HCT116 (cell line): ENCODE measurements at regions not wholly inside any gene's neighbourhood (a gene's known extent, or its start where the extent isn't known, plus 50 kb on each side); places are given as distances from the start of the nearest gene placed in this dataset.

Experiments
- ATAC-seq: fragments of 200-7000 bp; cut with Tn5 transposase; 2 replicates; pipeline ENCODE4 v1.9.1; 2020; ENCODE audit warnings: mild to moderate bottlenecking, moderate library complexity
- BruUV-seq: library from RNA; stranded (reverse); fragments of 400-500 nt; replicated peaks from 2 replicates; lab custom pipeline; 2021; lab: Mats Ljungman, UMichigan
- CTCF ChIA-PET: fragments of 300-600 bp; sonication (Branson Sonifier 250); formaldehyde crosslinking; loops from one replicate; lab custom pipeline; 2021; ENCODE audit warnings: antibody characterized with exemption; lab: Charles Lee
- POLR2A ChIA-PET: fragments of 300-600, 350-600 bp; sonication (Branson Sonifier 250); formaldehyde crosslinking; loops from one replicate; lab custom pipeline; 2021; ENCODE audit warnings: antibody characterized with exemption; lab: Charles Lee
- RAD21 ChIA-PET, 2 experiments: fragments of 300-600 bp; sonication (Branson Sonifier 250); formaldehyde crosslinking; loops; one replicate each; lab custom pipeline; 2023; ENCODE audit warnings: low total read pairs in 2 of 2; ENCODE audit not compliant: uncharacterized antibody in 2 of 2, unreplicated experiment in 2 of 2, low non-redundant PET in 1 of 2; lab: Charles Lee
- DNase-seq: peaks from one replicate; pipeline ENCODE4 v3.0.0-alpha.2; 2010; ENCODE audit warnings: low read depth, low spot score
- H2AFZ ChIP-seq: fragments of 200-600 bp; shearing (Covaris generic), sonication (generic); 2 replicates; pipeline ENCODE4 v1.6.1; 2017; ENCODE audit warnings: low read depth, mixed run types, mixed read lengths, antibody characterized with exemption, low read length; ENCODE audit not compliant: poor library complexity, severe bottlenecking
- H3K27ac ChIP-seq: 2 replicates; pipeline ENCODE4 v1.5.1; 2012; ENCODE audit warnings: low read depth, low read length
- H3K27me3 ChIP-seq: fragments of 200-600 bp; sonication (generic); 2 replicates; pipeline ENCODE4 v1.6.1; 2016; ENCODE audit warnings: mixed run types, low read length, mixed read lengths; ENCODE audit not compliant: insufficient read depth
- H3K36me3 ChIP-seq, 2 experiments: fragments of 200-500 bp in 1 of 2; fragments of 200-600 bp in 1 of 2; sonication (Bioruptor generic) in 1 of 2; sonication (generic) in 1 of 2; 2 replicates each; pipeline versions ENCODE4 v1.5.1 to v1.6.1; 2014 to 2016; ENCODE audit warnings: low read length in 2 of 2, inconsistent platforms in 1 of 2, mixed read lengths in 1 of 2, mixed run types in 1 of 2; ENCODE audit not compliant: insufficient read depth in 2 of 2, control insufficient read depth in 1 of 2
- H3K4me1 ChIP-seq, 2 experiments: fragments of 200-600 bp in 1 of 2; sonication (generic) in 1 of 2; 2 replicates each; pipeline versions ENCODE4 v1.5.1 to v1.6.1; 2012 to 2017; ENCODE audit warnings: low read length in 2 of 2, inconsistent platforms in 1 of 2, mild to moderate bottlenecking in 1 of 2, mixed read lengths in 1 of 2, mixed run types in 1 of 2, moderate library complexity in 1 of 2; ENCODE audit not compliant: insufficient read depth in 2 of 2, control insufficient read depth in 1 of 2
- H3K4me2 ChIP-seq: fragments of 200-600 bp; sonication (generic); 2 replicates; pipeline ENCODE4 v1.6.1; 2017; ENCODE audit warnings: mixed run types, low read length, mixed read lengths
- H3K4me3 ChIP-seq, 2 experiments: fragments of 200-600 bp in 1 of 2; sonication (generic) in 1 of 2; replicated peaks in 1 of 2; 2 replicates each; pipeline ENCODE4 v1.5.1; 2011 to 2016; ENCODE audit warnings: low read length in 2 of 2, control low read depth in 1 of 2, low read depth in 1 of 2, mild to moderate bottlenecking in 1 of 2, mixed read lengths in 1 of 2, mixed run types in 1 of 2
- H3K79me2 ChIP-seq: fragments of 200-600 bp; sonication (generic); 2 replicates; pipeline ENCODE4 v1.6.1; 2017; ENCODE audit warnings: mild to moderate bottlenecking, mixed run types, low read length, moderate library complexity, mixed read lengths; ENCODE audit not compliant: insufficient read depth
- H3K9ac ChIP-seq: fragments of 200-600 bp; sonication (generic); 2 replicates; pipeline ENCODE4 v1.6.1; 2016; ENCODE audit warnings: low read length, mixed read lengths
- H3K9me2 ChIP-seq: fragments of 200-600 bp; sonication (generic), shearing (Covaris generic); 2 replicates; pipeline ENCODE4 v1.6.1; 2017; ENCODE audit warnings: mixed run types, mild to moderate bottlenecking, moderate library complexity; ENCODE audit not compliant: insufficient read depth
- H3K9me3 ChIP-seq, 2 experiments: fragments of 200-500 bp in 1 of 2; fragments of 200-600 bp in 1 of 2; sonication (Bioruptor generic) in 1 of 2; sonication (generic) in 1 of 2; 2 replicates each; pipeline ENCODE4 v1.6.1; 2014 to 2017; ENCODE audit warnings: low read length in 2 of 2, mixed read lengths in 2 of 2, inconsistent platforms in 1 of 2, low read depth in 1 of 2, mild to moderate bottlenecking in 1 of 2, mixed run types in 1 of 2, moderate library complexity in 1 of 2; ENCODE audit not compliant: control insufficient read depth in 1 of 2, insufficient read depth in 1 of 2
- H4K20me1 ChIP-seq: fragments of 200-600 bp; sonication (generic), shearing (Covaris generic); 2 replicates; pipeline ENCODE4 v1.6.1; 2017; ENCODE audit warnings: mixed run types, mild to moderate bottlenecking, moderate library complexity; ENCODE audit not compliant: insufficient read depth
- CBX3 ChIP-seq: IDR thresholded peaks from 2 replicates; pipeline ENCODE4 v1.6.1; 2012; ENCODE audit warnings: low read depth
- CEBPB ChIP-seq: IDR thresholded peaks from 2 replicates; pipeline ENCODE4 v1.6.1; 2012; ENCODE audit warnings: low read depth
- EGR1 ChIP-seq: IDR thresholded peaks from 2 replicates; pipeline ENCODE4 v1.6.1; 2012; ENCODE audit warnings: low read depth
- EZH2 ChIP-seq: fragments of 200-600 bp; sonication (generic); IDR thresholded peaks from 2 replicates; pipeline ENCODE4 v1.6.1; 2017; ENCODE audit warnings: antibody characterized with exemption, mixed run types
- EZH2phosphoT487 ChIP-seq: fragments of 200-600 bp; IDR thresholded peaks from 2 replicates; pipeline ENCODE4 v1.6.1; 2018; ENCODE audit warnings: antibody characterized with exemption, borderline replicate concordance
- FOSL1 ChIP-seq: IDR thresholded peaks from 2 replicates; pipeline ENCODE4 v1.6.1; 2012; ENCODE audit warnings: low read depth
- JUND ChIP-seq: IDR thresholded peaks from 2 replicates; pipeline ENCODE4 v1.6.1; 2012
- POLR2A ChIP-seq: IDR thresholded peaks from 2 replicates; pipeline ENCODE4 v1.7.0; 2011; ENCODE audit warnings: borderline replicate concordance; ENCODE audit not compliant: insufficient read depth, insufficient read length; ENCODE audit errors: extremely low read depth
- POLR2AphosphoS5 ChIP-seq: IDR thresholded peaks from 2 replicates; pipeline ENCODE4 v1.6.1; 2011; ENCODE audit warnings: mild to moderate bottlenecking, low read depth, low read length, moderate library complexity
- RAD21 ChIP-seq: IDR thresholded peaks from 2 replicates; pipeline ENCODE4 v1.6.1; 2012; ENCODE audit warnings: low read depth, mild to moderate bottlenecking
- SIN3A ChIP-seq: IDR thresholded peaks from 2 replicates; pipeline ENCODE4 v1.6.1; 2012; ENCODE audit warnings: low read depth
- SP1 ChIP-seq: IDR thresholded peaks from 2 replicates; pipeline ENCODE4 v1.6.1; 2012; ENCODE audit warnings: low read depth
- SRF ChIP-seq: IDR thresholded peaks from 2 replicates; pipeline ENCODE4 v1.6.1; 2012; ENCODE audit warnings: low read depth
- TCF7L2 ChIP-seq: IDR thresholded peaks from 2 replicates; pipeline ENCODE4 v1.7.0; 2011; ENCODE audit warnings: borderline replicate concordance, inconsistent platforms; ENCODE audit not compliant: insufficient read depth, insufficient read length; ENCODE audit errors: extremely low read depth
- YY1 ChIP-seq: IDR thresholded peaks from 2 replicates; pipeline ENCODE4 v1.6.1; 2011; ENCODE audit warnings: low read length, low read depth, moderate library complexity, mild to moderate bottlenecking; ENCODE audit not compliant: insufficient replicate concordance; ENCODE audit errors: extremely low read depth
- ZFX ChIP-seq: fragments of 450-650 bp; IDR thresholded peaks from 2 replicates; pipeline ENCODE4 v1.6.1; 2017
- ZNF274 ChIP-seq: fragments of 200-500 bp; sonication (Bioruptor generic); IDR thresholded peaks from 2 replicates; pipeline ENCODE4 v1.6.1; 2014; ENCODE audit warnings: mild to moderate bottlenecking, low read depth, low read length, inconsistent platforms
- intact Hi-C: fragments of 100-400 bp; cut with micrococcal nuclease; formaldehyde crosslinking; loops from 2 replicates; pipeline ENCODE4 v1.10.0; 2022
- TF ChIP-seq, protein P1 (sequence below): IDR thresholded peaks from 2 replicates; pipeline ENCODE4 v1.6.1; 2012
- TF ChIP-seq, protein P2 (sequence below): IDR thresholded peaks from 2 replicates; pipeline ENCODE4 v1.6.1; 2011; ENCODE audit warnings: mild to moderate bottlenecking, low read length, moderate library complexity; ENCODE audit not compliant: insufficient replicate concordance; ENCODE audit errors: extremely low read depth

DNA sequence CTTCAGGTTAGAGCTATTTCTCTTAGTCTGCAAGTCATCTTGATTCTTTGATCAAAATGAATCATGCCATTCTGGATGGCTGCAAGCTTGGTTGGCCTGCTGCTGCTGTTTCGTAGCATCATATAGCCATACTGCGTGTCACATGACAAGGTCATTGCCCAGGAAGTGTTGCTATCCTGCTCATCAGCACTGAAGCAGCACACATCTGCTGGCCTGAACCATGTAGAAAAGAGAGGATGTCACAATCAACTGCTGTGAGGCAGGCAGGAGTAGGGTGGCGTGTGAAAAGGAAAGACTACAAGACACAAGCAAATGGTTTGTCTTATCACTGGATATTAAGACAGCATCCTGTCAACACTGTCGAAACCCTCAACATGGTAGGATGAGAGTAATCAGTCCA is 376.7 kb upstream of the RORB start:
- CTCF ChIA-PET, result no interaction called here

DNA sequence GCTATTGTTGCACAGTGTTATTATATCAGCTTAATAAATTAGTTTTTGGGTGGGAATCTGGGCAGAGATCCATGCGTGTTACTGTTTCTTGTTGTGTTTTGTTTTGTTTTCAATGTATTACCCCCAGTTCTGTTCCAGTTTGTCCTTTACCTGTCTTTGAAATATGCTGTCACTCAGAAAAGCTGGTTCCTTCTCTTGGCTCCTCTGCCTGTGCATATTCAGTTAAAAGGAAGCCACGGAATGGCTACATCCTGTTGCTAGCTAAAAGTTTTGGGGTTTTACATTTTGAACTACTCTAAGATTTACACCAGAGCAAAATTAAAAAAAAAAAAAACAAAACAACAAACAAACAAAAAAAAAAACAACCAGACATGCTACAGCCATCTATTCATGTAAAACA is 374.9 kb upstream of the RORB start:
- H3K9me3 ChIP-seq, result no peaks in the 10 kb centered on the region; a peak in 2 of 4 replicates
- no peaks in the 10 kb centered on the region for H3K27me3 ChIP-seq
- no peaks in the 10 kb centered on the region for H3K79me2 ChIP-seq
- ChIA-PET RAD21 (no interaction called here), CTCF (no interaction called here), POLR2A (no interaction called here)
- H3K9ac ChIP-seq, result no peak overlapping the region
- H3K4me3 ChIP-seq, result no peak overlapping the region
- no TSS peak for BruUV-seq
- H3K4me2 ChIP-seq, result no peak overlapping the region
- ATAC-seq (no peak), DNase-seq (no peak)
- no peaks in the 10 kb centered on the region; the same call in 1 of the 2 replicates for H4K20me1 ChIP-seq
- no peaks in the 10 kb centered on the region for H3K36me3 ChIP-seq
- H3K27ac ChIP-seq, result no peak overlapping the region
- no peaks in the 10 kb centered on the region for H3K4me1 ChIP-seq
- intact Hi-C loops, result no loop called here
- no peaks in the 10 kb centered on the region for H3K9me2 ChIP-seq
- H2AFZ ChIP-seq, result no peak overlapping the region
- TF ChIP-seq POLR2A, result no peak
- no peak for TF ChIP-seq CEBPB
- TF ChIP-seq, protein P1, sequence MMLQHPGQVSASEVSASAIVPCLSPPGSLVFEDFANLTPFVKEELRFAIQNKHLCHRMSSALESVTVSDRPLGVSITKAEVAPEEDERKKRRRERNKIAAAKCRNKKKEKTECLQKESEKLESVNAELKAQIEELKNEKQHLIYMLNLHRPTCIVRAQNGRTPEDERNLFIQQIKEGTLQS, result no peak
- no peak for TF ChIP-seq SIN3A
- no peak for TF ChIP-seq JUND
- TF ChIP-seq CBX3, result no peak
- TF ChIP-seq TCF7L2, result no peak
- TF ChIP-seq FOSL1, result no peak
- no peak for TF ChIP-seq RAD21
- no peak for TF ChIP-seq SRF
- TF ChIP-seq POLR2AphosphoS5, result no peak
- TF ChIP-seq SP1, result no peak
- TF ChIP-seq EGR1, result no peak
- no peak for TF ChIP-seq ZFX
- TF ChIP-seq YY1, result no peak
- TF ChIP-seq EZH2, result no peak
- TF ChIP-seq, protein P2, sequence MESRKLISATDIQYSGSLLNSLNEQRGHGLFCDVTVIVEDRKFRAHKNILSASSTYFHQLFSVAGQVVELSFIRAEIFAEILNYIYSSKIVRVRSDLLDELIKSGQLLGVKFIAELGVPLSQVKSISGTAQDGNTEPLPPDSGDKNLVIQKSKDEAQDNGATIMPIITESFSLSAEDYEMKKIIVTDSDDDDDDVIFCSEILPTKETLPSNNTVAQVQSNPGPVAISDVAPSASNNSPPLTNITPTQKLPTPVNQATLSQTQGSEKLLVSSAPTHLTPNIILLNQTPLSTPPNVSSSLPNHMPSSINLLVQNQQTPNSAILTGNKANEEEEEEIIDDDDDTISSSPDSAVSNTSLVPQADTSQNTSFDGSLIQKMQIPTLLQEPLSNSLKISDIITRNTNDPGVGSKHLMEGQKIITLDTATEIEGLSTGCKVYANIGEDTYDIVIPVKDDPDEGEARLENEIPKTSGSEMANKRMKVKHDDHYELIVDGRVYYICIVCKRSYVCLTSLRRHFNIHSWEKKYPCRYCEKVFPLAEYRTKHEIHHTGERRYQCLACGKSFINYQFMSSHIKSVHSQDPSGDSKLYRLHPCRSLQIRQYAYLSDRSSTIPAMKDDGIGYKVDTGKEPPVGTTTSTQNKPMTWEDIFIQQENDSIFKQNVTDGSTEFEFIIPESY, result no peak

More for the DNA sequence above, 376.7 kb upstream of the RORB start:
- BruUV-seq, result no TSS peak
- Histone ChIP-seq H3K9me2 (no peaks in the 10 kb centered on the region), H3K27ac (no peak overlapping the region), H3K27me3 (no peaks in the 10 kb centered on the region), H3K4me3 (no peak overlapping the region), H3K36me3 (no peaks in the 10 kb centered on the region), H3K9ac (no peak overlapping the region), H3K79me2 (no peaks in the 10 kb centered on the region), H3K9me3 (no peaks in the 10 kb centered on the region; a peak in 2 of 4 replicates), H3K4me2 (no peak overlapping the region), H3K4me1 (no peaks in the 10 kb centered on the region), H4K20me1 (no peaks in the 10 kb centered on the region; the same call in 1 of the 2 replicates), H2AFZ (no peak overlapping the region)
- intact Hi-C loops, result no loop called here
- ATAC-seq, result no peak
- no peak for TF ChIP-seq ZNF274
- no peak for TF ChIP-seq EZH2phosphoT487
- TF ChIP-seq, protein P2, result no peak
- RAD21 ChIA-PET, result no interaction called here
- no peak for DNase-seq
- POLR2A ChIA-PET, result no interaction called here
